VCaP (cell line): ENCODE measurements at regions not wholly inside any gene's neighbourhood (a gene's known extent, or its start where the extent isn't known, plus 50 kb on each side); places are given as distances from the start of the nearest gene placed in this dataset.
"Not testable (repeated sequence)": the region's sequence is repeated elsewhere in the genome, so short reads cannot be mapped to it uniquely, and the experiment has no call there.

Source experiments
- H3K27ac ChIP-seq: fragments of 450-650 bp; 2 replicates; pipeline ENCODE4 v1.5.1; 2017
- TF ChIP-seq, protein P1 (sequence below): fragments of 450-650 bp; conservative IDR thresholded peaks from 2 replicates; pipeline ENCODE4 v1.5.1; 2017; ENCODE audit warnings: mild to moderate bottlenecking, moderate library complexity

DNA sequence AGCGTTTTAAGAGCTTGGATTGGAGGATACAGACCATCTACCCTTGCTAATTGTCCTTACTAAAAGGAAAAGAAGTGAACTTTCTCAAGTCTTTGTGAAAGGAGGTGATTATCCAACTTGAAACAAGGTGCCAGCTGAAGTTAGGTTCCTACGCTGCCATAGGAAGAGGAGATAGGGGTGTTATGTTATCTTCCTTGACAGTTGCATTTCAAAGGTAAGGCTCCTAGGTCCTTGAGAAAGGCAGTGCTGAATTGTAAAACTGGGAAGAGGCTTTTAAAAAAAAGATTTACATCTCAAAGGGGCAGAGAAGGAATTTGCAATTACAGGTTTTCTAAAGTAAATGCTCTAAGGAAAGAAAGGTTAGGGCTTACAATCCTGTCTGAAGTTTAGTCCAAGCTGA lies 810.2 kb upstream of the LRATD1 start:
- no peak overlapping the region for H3K27ac ChIP-seq
- TF ChIP-seq, protein P1, sequence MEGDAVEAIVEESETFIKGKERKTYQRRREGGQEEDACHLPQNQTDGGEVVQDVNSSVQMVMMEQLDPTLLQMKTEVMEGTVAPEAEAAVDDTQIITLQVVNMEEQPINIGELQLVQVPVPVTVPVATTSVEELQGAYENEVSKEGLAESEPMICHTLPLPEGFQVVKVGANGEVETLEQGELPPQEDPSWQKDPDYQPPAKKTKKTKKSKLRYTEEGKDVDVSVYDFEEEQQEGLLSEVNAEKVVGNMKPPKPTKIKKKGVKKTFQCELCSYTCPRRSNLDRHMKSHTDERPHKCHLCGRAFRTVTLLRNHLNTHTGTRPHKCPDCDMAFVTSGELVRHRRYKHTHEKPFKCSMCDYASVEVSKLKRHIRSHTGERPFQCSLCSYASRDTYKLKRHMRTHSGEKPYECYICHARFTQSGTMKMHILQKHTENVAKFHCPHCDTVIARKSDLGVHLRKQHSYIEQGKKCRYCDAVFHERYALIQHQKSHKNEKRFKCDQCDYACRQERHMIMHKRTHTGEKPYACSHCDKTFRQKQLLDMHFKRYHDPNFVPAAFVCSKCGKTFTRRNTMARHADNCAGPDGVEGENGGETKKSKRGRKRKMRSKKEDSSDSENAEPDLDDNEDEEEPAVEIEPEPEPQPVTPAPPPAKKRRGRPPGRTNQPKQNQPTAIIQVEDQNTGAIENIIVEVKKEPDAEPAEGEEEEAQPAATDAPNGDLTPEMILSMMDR: no peak

DNA sequence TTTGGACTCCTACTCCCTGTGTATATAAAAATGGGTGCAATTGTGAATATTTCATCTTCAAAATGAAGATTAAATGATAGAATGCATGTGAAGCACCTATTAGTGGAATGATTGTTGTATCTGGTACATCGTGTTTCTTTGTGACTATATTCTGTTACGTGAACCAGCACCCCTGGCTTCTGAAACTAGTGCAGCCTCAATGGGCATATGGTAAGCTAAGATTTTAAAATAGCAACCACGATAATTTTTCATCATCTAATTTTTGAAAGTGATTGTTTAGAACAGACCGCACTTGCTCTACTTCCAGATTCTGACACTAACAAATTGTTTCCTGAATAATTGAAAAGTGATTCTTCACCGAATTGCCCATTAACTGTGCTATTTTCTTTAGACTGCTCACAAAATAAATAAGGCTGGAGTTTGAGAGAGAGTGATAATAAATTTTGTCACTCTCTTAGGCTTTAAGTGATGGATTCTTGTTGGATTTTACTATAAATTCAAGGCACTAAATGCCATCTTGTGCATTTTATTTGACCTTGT lies 806.1 kb upstream of the LRATD1 start:
- no peak overlapping the region for H3K27ac ChIP-seq
- TF ChIP-seq, protein P1: no peak

DNA sequence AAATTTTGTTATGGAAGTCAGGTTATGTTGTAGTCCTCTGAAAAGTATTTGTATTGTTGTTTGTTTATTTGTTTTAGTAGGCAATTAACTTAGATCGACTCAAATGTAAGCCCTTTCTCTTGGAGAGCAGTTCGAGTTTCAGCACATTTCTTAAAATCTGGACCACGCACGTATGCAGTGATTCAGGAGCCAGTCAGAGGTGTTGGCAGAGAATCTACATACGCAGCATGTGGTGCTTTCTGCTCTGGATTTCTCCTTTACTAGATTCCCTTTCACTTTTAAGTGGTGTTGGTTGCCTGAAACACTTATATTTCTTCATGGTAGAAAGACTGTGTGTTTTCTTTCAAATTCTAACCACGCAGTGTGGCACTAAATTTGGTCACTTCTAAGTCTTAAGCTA lies 773.9 kb upstream of the LRATD1 start:
- no peak overlapping the region for H3K27ac ChIP-seq

DNA sequence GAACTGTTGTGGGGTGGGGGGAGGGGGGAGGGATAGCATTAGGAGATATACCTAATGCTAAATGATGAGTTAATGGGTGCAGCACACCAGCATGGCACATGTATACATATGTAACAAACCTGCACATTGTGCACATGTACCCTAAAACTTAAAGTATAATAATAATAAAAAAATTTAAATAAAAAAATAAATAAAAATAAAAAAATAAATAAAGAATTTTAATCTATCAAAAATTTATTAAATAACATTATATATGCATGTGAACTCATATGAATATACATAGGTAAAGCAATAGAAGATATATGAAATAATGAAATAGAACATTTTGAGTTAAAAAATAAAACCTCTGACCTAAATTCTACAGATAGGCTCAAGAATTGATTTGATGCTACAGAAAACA lies 764.2 kb upstream of the LRATD1 start:
- H3K27ac ChIP-seq: not testable (repeated sequence)

More for the DNA sequence above, 773.9 kb upstream of the LRATD1 start:
- TF ChIP-seq, protein P1: no peak

DNA sequence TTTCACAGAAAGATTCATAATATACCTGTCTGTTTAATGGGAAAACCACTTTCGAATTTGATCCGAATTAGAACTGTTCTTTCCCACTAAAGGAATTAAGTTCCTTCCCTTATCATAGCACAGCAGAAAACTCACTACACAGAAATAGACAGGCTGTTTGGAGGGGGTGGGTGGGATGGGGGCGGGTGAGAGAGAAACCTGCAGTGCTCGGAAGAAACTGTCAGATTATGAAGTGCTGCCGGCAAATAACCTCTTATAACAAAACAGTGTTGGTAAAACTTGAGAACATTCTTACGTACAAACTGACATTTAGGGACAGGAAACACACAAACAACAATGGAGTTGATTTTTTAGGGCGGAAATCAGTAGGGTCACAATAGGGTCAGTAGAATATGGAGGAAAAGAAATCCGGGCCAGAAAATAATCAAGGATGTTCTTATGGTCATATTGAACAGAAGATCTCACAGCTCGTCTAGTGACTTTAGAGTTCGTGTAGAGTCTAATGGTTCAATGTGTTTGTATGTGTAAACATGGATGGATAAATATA lies 756.0 kb upstream of the LRATD1 start:
- H3K27ac ChIP-seq: no peak overlapping the region
- TF ChIP-seq, protein P1: no peak

DNA sequence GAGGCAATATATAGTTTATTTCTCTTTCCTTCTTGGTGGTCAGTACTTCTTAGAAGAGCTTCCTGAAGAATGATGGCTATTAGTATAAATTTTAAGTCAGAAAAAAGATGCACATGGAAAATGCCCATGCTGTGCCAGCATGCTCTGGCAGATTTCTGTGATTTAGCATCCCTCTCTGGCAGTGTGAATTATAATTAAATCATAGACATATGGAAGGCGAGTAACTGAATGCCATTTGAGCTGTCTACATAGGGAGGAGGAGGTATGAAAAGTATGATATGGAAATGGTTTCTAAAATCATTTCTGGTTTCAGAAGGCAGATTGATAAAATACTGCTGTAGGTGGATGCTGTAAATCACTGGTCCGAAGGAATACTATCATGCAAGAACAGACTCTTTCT lies 754.9 kb upstream of the LRATD1 start:
- TF ChIP-seq, protein P1: no peak
- H3K27ac ChIP-seq: no peak overlapping the region

DNA sequence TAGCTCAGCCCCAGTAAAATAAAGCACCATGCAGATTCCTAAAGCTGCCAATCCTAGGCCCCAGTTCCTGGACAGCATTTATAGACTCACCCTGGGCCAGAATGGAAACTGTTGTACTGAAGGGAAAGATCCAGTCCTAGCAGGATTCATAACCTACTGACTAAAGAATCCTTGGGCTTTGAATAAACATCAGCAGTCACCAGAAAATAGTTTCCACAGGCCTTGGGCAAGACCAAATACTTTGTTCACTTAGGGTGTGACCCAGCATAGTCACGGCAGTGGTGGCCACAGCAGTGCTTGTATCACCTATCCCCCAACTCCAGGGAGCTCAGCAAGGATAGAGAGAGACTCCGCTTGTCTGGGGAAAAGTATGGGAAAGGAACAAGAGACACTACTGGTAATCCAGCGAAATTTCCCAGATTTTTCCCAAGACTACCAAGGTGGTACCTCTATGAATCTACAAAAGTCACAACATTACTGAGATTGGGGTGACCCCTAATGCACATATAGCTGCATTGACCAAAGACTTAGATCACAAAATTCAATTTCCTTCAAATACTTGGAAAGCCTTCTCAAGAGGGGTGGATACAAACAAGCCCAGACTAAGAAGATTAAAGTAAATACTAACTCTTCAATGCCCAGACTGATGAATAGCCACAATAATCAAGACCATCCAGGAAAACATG lies 748.1 kb upstream of the LRATD1 start:
- no peak overlapping the region for H3K27ac ChIP-seq
- TF ChIP-seq, protein P1: no peak

DNA sequence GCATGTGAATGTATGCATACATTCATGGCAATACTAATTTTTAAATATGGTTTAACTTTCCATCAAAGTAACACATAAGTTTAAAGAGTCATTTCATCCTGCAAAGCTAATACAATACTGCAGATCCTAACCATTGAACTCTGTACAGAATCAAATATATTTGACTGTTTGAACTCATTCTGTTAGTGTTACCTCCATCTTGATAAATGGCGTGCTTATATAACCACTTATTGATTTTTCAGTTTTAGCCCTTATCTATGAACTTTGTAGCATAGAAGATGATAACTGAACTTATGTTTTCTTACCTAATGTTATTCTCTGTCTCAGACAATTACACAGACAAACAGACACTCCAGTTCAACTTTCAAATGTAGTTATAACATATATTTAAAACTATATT lies 731.0 kb upstream of the LRATD1 start:
- no peak overlapping the region for H3K27ac ChIP-seq
- TF ChIP-seq, protein P1: no peak
